ENCODE measurements at regions not wholly inside any gene's neighbourhood (a gene's known extent, or its start where the extent isn't known, plus 50 kb on each side); places are given as distances from the start of the nearest gene placed in this dataset.

DNA sequence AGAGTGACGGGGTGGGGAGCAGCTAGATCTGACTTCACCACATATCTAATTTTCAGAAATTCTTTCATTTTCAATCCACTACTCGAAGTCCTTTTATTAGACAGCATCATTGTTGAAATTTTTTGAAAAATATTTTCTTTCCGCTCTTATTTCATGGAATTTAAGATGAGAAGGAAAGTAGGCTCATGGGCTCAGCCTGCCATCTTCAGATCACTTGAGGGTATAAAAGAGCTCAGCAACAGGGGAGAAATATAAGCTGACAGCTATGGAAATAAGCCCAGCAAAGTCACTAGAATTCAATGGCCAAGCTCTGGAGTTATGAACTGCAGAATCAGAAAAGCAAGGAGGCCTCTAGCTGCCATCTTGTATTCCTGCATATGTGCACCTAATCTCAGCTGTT lies 389.1 kb downstream of the XPNPEP1 start:
- Histone ChIP-seq H4K91ac (replicated peaks; ENCODE audit: insufficient read length, low read length) (no peak overlapping the region), H3K14ac (ENCODE audit: insufficient read length) (no peak overlapping the region), H3K27ac (ENCODE audit: low read depth, low read length) (no peak overlapping the region), H4K5ac (ENCODE audit: insufficient read length, low read depth, low read length) (no peak overlapping the region), H2BK15ac (ENCODE audit: low read length) (no peak overlapping the region), H2BK12ac (ENCODE audit: low read depth, low read length) (no peak overlapping the region), H3K36me3 (ENCODE audit: control insufficient read depth in 2 of 4, insufficient read depth in 4 of 4, low read length in 3 of 4) (no peaks in the 10 kb centered on the region), H3K4ac (replicated peaks; ENCODE audit: insufficient read length, low read depth, low read length) (no peak overlapping the region), H3K23me2 (ENCODE audit: low read depth, low read length) (no peaks in the 10 kb centered on the region; the same call in 1 of the 2 replicates), H3K79me1 (ENCODE audit: low read depth, low read length) (no peaks in the 10 kb centered on the region), H2BK5ac (ENCODE audit: low read depth, low read length) (no peak overlapping the region), H3K23ac (ENCODE audit: insufficient read length) (no peak overlapping the region), H3K56ac (replicated peaks; ENCODE audit: insufficient read length, low read depth, low read length) (no peak overlapping the region), H3K18ac (ENCODE audit: extremely low read depth, low read length) (no peak overlapping the region), H3K9me3 (ENCODE audit: insufficient read depth in 2 of 2, low read depth in 1 of 2, low read length in 1 of 2) (no peaks in the 10 kb centered on the region), H3K4me2 (ENCODE audit: insufficient read depth in 1 of 2, low read depth in 2 of 2, low read length in 2 of 2) (no peak overlapping the region), H3K27me3 (replicated peaks in 1 of 4; ENCODE audit: control insufficient read depth in 3 of 4, extremely low read depth in 1 of 4, insufficient read depth in 3 of 4, low read length in 3 of 4) (no peaks in the 10 kb centered on the region), H3K9ac (replicated peaks in 1 of 4; ENCODE audit: extremely low read depth in 1 of 4, low read depth in 3 of 4, low read length in 3 of 4) (no peak overlapping the region), H2BK120ac (replicated peaks; ENCODE audit: low read depth, low read length) (no peak overlapping the region), H3K4me3 (ENCODE audit: extremely low read depth in 1 of 4, insufficient read depth in 2 of 4, low read depth in 3 of 4, low read length in 4 of 4) (no peak overlapping the region), H4K8ac (ENCODE audit: extremely low read depth, insufficient read depth, low read length) (no peak overlapping the region), H4K20me1 (replicated peaks in 1 of 2; ENCODE audit: control insufficient read depth in 1 of 2, insufficient read depth in 2 of 2, low read length in 2 of 2) (no peaks in the 10 kb centered on the region), H2AK5ac (ENCODE audit: low read depth, low read length) (no peak overlapping the region), H2BK20ac (ENCODE audit: low read length) (no peak overlapping the region), H2AFZ (ENCODE audit: low read length) (no peak overlapping the region), H3K4me1 (replicated peaks in 1 of 4; ENCODE audit: control insufficient read depth in 3 of 4, insufficient read depth in 4 of 4, low read length in 3 of 4) (no peaks in the 10 kb centered on the region), H3K79me2 (ENCODE audit: control insufficient read depth in 1 of 2, insufficient read depth in 2 of 2, low read length in 2 of 2) (no peaks in the 10 kb centered on the region)
- no peak for DNase-seq (ENCODE audit: low read depth in 1 of 2, low spot score in 2 of 2)
- FAIRE-seq = no peak
- ChIA-PET POLR2A (ENCODE audit: partially characterized antibody) (no interaction called here), CTCF (ENCODE audit: partially characterized antibody) (interaction anchor here (0.6 to 0.7 kb wide), 3 partner anchors 37 to 240 kb away, joined by 3 read pairs; no protein-coding TSS in a partner anchor)
- TF ChIP-seq, protein P1, sequence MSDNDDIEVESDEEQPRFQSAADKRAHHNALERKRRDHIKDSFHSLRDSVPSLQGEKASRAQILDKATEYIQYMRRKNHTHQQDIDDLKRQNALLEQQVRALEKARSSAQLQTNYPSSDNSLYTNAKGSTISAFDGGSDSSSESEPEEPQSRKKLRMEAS (IDR thresholded peaks at IDR 0.05) = no peak
- TF ChIP-seq RAD21 (IDR thresholded peaks at IDR 0.05 in 1 of 2, conservative IDR thresholded peaks at IDR 0.05 in 1 of 2; ENCODE audit: low read depth in 2 of 2, low read length in 2 of 2) = peak in 1 of 2 experiments; percentile 24; a peak in 1 of 4 replicates
- 83% methylated on average over 2 of the region's 3 CpGs; no CpG with 5 or more reads in 1 of the 2 experiments for WGBS, 2 experiments (ENCODE audit: extremely low coverage in 1 of 2, insufficient coverage in 1 of 2, insufficient read length in 1 of 2, insufficient replicate concordance in 2 of 2, low coverage in 1 of 2, low lambda C conversion rate in 2 of 2, missing lambda C conversion rate in 1 of 2)
